Dendritic cell treated with granulocyte-macrophage colony-stimulating factor and Interleukin-4, amounts not matched to agents 40 ng/mL and 50 ng/mL, for 4 days (primary cell): ENCODE measurements at regions not wholly inside any gene's neighbourhood (a gene's known extent, or its start where the extent isn't known, plus 50 kb on each side); places are given as distances from the start of the nearest gene placed in this dataset.

Experiments
- H3K27ac Mint-ChIP-seq: one replicate; pipeline ENCODE4 v1.8.0; 2022; ENCODE audit warnings: mild to moderate bottlenecking, mixed read lengths
- H3K27me3 Mint-ChIP-seq: one replicate; pipeline ENCODE4 v1.8.0; 2022; ENCODE audit warnings: mild to moderate bottlenecking, mixed read lengths
- H3K36me3 Mint-ChIP-seq: one replicate; pipeline ENCODE4 v1.8.0; 2022; ENCODE audit warnings: low read depth, mixed read lengths
- H3K4me1 Mint-ChIP-seq: one replicate; pipeline ENCODE4 v1.8.0; 2022; ENCODE audit warnings: low read depth, mixed read lengths
- H3K4me3 Mint-ChIP-seq: one replicate; pipeline ENCODE4 v1.8.0; 2022; ENCODE audit warnings: mild to moderate bottlenecking, moderate library complexity, mixed read lengths
- H3K9me3 Mint-ChIP-seq: one replicate; pipeline ENCODE4 v1.8.0; 2022; ENCODE audit warnings: mixed read lengths
- intact Hi-C: fragments of 100-400 bp; cut with micrococcal nuclease; formaldehyde crosslinking; loops from one replicate; pipeline ENCODE4 v1.15.0; 2022

DNA sequence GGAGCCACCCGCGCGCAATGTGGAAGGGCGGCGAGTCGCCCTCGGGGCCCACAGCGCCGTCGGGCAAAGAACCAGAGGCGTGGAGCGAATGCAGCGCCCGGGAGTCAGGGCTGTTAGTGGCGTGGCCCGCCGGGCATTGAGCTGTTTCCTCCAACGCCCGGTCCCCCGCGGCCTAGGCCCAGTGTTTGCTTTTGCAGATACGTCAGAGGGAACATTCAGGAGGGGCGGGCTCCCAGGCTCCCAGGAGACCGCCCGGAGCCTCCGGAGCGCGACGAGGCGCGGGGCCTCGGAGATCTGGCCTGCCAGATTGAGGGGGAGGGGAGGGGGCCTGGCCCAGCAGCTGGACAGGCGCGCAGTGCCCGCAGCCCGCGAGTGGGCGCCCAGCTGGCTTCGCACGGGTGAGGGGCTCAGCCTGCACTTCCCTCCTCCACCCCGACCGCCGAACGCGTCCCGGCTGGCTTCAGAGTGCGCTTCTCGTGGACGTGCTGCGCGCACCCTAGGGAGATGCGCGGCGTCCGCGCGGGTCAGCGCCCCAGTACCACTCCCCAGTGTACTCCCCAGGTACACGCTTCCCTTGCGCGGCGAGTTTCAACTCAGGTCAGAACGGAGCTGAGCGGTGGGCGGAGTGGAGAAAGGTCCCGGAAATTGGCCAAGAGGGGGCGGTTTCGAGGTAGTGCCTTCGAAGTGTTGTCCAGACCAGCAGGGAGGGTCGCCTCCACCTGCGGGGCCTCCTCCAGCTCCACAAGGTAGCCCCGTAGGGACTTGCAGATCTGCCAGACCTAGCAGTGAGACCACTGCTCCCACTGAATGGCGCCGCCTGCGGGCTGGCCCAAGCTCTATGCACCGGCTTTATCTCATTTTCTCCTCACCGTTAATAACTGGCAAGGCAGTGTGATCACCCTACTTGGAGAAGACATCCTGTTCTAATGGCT is 130.4 kb downstream of the TMEM174 start:
- Mint-ChIP-seq H3K9me3 (no peaks in the 10 kb centered on the region), H3K4me1 (peaks cover 12% of the 10 kb centered on the region), H3K36me3 (no peaks in the 10 kb centered on the region), H3K27ac (no peak overlapping the region), H3K4me3 (no peak overlapping the region), H3K27me3 (peaks cover 96% of the 10 kb centered on the region)
- intact Hi-C loops = loop anchor here (10.0 kb wide), 1 partner anchor 141 kb away; the partner anchor contains the start of gene FOXD1

DNA sequence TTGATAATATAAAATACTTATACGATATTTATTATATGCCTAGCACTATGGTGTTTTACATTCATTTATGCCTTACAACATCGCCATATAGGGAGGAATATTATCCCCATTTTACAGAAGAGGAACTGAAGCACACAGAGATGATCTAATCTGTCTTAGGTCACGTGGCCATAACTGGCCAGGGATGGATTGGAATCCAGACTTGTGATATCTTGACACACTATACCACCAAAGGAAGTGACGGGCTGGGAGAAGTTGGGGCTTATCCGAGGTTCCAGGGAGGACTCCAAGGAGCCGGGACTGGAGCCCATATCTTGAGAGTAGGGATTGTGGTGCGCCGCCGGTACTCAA is 129.8 kb downstream of the TMEM174 start:
- peaks cover 12% of the 10 kb centered on the region for H3K4me1 Mint-ChIP-seq
- peaks cover 96% of the 10 kb centered on the region for H3K27me3 Mint-ChIP-seq
- no peak overlapping the region for H3K4me3 Mint-ChIP-seq
- no peaks in the 10 kb centered on the region for H3K9me3 Mint-ChIP-seq
- no peaks in the 10 kb centered on the region for H3K36me3 Mint-ChIP-seq
- intact Hi-C loops = loop anchor here (10.0 kb wide), 1 partner anchor 142 kb away; the partner anchor contains the start of gene FOXD1
- no peak overlapping the region for H3K27ac Mint-ChIP-seq

DNA sequence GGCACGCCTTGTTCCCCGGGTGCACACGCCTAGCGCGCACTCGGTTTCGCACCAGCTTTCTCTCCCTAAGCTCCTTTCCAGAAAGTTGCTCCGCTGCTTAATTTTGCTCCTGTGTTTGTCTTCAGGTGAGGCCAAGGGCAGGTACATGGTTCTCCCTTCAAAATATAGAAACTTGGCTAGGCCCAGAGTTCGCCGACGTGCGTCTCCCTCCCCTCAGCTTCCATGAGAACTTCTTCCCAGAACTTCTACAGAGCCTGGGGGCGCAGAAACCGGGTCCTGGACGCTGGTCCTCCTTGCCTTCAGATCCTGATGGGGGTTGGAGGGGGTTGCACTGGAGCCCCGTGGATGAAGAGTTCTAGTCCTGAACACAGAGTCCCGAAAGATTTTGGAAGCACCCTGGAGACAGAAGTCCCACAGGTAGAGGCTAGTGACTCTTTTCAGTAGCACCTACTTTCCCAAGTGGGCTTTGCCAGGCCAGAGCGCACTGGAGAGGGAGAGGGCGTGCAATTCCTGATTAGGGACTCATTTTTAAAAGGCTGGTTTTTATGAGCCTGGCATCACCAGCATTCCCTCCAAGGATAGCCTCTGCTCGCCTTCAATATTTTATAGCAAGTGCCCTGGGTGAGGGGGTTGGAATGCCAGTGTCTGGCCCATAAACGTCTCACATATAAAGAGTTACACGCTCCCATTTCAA is 128.4 kb downstream of the TMEM174 start:
- no peaks in the 10 kb centered on the region for H3K9me3 Mint-ChIP-seq
- H3K4me3 Mint-ChIP-seq = no peak overlapping the region
- peaks cover 95% of the 10 kb centered on the region for H3K27me3 Mint-ChIP-seq
- no peak overlapping the region for H3K27ac Mint-ChIP-seq
- no peaks in the 10 kb centered on the region for H3K36me3 Mint-ChIP-seq
- intact Hi-C loops = loop anchor here (10.0 kb wide), 1 partner anchor 143 kb away; the partner anchor contains the start of gene FOXD1
- peaks cover 12% of the 10 kb centered on the region for H3K4me1 Mint-ChIP-seq

DNA sequence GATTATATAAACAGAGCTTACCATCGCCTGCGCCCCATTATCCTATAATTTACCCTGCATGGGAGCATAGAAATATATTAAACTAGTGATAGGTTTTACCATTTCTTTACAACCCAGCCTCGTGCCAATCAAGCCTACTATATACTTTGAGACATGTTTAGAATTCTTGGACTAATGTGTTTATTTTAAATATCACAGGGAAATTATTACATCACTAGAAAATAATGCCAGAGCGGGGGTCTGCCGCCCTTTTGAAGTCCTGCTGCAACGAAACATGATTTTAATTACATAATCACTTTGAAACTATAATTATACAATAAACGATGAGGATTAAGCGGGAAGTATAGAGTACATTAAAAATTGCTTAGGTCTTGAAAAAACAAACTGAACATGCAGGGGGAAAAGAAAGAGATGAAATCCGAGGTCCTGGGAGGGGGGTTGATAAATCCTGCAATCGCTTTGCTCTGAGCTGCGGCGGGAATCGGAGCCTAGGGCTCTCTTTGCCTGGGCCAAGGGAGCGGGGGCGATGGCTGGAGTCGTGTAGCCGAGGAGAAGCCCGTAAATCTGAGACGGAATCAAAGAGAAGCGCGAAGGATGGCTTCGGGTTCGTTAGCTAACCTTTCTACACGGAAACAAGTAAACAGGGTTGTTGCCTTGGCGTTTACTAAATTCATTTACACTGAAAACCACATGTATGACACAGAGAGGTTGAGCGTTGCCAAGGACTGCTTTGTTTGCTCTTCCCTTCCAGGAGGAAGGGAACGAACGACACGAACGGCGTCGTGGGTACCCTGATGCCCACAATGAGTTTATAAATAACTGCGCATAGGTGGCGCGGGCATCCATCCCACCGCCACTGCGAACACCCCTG is 127.6 kb downstream of the TMEM174 start:
- H3K27me3 Mint-ChIP-seq = peaks cover 95% of the 10 kb centered on the region
- no peaks in the 10 kb centered on the region for H3K36me3 Mint-ChIP-seq
- intact Hi-C loops = loop anchor here (10.0 kb wide), 1 partner anchor 144 kb away; the partner anchor contains the start of gene FOXD1
- H3K4me3 Mint-ChIP-seq = no peak overlapping the region
- H3K4me1 Mint-ChIP-seq = peaks cover 12% of the 10 kb centered on the region
- no peak overlapping the region for H3K27ac Mint-ChIP-seq
- H3K9me3 Mint-ChIP-seq = no peaks in the 10 kb centered on the region

DNA sequence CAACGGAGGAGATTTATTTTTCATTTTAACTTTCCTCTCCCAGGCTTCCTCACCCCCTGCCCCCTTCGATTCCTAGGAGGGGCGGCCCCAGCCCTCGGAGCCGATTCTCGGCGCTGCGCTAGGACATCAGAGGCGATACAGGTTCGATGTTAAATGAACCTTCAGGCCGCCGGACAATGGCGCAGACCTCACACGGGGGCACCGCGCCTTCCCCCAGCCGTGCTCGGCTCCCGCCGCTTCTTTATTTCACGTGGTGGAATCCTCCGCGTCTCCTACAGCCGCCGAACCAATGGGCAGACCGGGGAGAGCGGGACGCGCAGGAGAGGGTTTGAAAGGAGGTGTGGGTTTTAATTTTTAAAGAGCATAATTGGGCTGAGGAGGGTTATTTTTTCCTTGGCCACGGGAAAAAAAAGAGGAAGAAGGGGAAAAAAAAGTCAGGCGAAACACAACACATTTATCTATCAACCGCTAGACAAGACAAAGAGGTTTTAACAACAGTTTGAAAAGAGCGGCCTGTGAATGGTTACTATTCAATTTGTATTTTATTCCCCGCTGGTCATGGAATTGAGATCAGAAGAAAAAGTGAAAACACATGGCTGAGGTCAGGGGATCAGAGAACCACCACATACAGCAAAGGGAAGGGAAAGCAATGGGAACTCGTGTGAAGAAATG is 126.8 kb downstream of the TMEM174 start:
- intact Hi-C loops = loop anchor here (10.0 kb wide), 1 partner anchor 145 kb away; the partner anchor contains the start of gene FOXD1
- H3K27me3 Mint-ChIP-seq = peaks cover 95% of the 10 kb centered on the region

DNA sequence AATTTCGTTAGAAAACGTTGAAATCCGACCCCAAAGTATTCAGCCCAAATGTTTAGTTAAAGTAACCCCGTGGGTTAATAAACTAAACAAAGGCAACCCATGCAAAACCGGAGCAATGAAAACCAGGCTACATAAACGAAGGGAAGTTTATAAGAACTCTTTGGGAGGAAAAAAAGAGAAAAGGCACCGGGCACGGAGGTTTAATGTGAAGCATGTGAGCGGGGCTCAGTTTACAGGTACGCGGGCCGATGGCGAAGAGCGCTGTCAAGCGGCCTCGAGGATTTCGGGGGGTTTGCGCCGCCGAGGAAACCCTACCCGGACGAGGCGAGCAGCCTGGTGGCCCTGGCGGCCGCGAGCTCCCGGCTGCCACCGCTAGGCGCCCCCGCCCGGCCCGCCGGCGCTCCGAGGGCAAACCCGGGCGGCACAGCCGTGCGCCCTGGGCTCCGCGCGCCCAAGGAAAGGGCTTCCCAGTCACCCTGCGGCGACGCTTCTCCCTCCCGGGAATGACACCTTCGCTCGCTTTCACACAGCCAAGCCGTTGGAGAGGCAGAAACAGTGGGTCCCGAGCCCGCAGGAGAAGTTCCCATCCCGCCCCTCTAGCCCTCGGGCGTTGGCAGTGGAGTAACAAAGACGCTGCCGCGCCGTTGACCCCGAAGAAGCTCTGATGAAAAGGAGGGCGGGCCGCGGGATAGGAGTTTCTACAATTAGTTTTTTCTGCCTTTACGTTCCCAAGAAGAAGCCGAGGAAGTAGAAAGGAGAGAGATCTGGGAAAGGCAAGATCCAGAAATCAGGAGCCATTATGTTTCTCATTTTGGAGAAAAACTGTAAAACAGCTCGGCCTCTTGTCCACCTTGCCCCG is 126.0 kb downstream of the TMEM174 start:
- H3K27ac Mint-ChIP-seq = no peak overlapping the region
- H3K4me3 Mint-ChIP-seq = no peak overlapping the region
- intact Hi-C loops = no loop called here
- H3K36me3 Mint-ChIP-seq = no peaks in the 10 kb centered on the region
- no peaks in the 10 kb centered on the region for H3K9me3 Mint-ChIP-seq
- H3K4me1 Mint-ChIP-seq = peaks cover 12% of the 10 kb centered on the region
- H3K27me3 Mint-ChIP-seq = peaks cover 92% of the 10 kb centered on the region

More for the DNA sequence above, 126.8 kb downstream of the TMEM174 start:
- Mint-ChIP-seq H3K27ac (no peak overlapping the region), H3K36me3 (no peaks in the 10 kb centered on the region), H3K9me3 (no peaks in the 10 kb centered on the region), H3K4me3 (peak overlapping the region; percentile 56), H3K4me1 (peaks cover 12% of the 10 kb centered on the region)

DNA sequence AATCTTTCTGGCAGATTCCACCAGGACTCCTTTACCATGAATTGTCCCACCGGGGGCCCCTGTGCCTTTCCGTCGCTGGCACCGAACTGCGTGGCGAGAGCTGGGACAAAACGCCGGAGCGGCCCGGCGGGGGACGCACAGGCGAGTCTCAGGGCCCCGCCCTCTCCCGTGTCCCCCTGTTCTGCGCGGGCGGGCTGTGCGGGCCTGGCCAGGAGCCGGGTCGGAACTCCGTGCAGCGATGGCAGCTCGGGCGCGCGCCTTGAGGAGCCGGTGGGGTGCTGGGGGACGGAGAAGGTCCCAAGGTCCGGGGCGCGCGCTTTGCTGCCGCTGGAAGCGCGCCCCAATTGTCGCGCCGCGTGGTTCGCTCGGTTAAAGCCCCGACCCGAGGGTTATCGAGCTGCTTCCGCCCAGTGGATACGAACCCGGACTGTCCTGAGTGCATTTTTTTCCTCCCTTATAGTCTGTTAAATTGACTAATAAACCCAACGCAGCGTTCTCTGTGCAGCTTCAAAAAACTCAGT is 125.3 kb downstream of the TMEM174 start:
- H3K36me3 Mint-ChIP-seq = no peaks in the 10 kb centered on the region
- H3K4me3 Mint-ChIP-seq = no peak overlapping the region
- intact Hi-C loops = no loop called here
- H3K27ac Mint-ChIP-seq = no peak overlapping the region
- no peaks in the 10 kb centered on the region for H3K9me3 Mint-ChIP-seq
- H3K27me3 Mint-ChIP-seq = peaks cover 90% of the 10 kb centered on the region
- peaks cover 12% of the 10 kb centered on the region for H3K4me1 Mint-ChIP-seq

DNA sequence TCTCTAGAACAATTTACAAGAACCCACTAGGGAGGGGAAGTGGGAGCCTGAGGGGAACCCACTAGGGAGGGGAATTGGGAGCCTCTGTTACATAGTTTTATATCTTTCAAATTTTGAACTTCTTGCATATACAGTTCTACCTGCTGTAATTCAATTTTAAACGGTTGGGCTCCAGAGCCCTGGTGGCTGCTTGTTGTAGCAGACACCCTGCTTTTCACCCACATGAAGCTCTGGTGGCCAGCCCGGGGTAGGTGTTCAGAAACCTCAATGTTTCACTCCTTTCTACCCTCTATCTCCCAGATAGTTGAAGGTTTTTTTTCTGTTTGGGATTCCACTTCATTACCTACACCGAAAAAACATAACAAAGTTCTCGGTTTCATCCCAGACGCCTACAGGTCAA is 124.4 kb downstream of the TMEM174 start:
- Mint-ChIP-seq H3K4me3 (no peak overlapping the region), H3K27me3 (peaks cover 86% of the 10 kb centered on the region), H3K4me1 (peaks cover 12% of the 10 kb centered on the region), H3K36me3 (no peaks in the 10 kb centered on the region), H3K27ac (no peak overlapping the region), H3K9me3 (no peaks in the 10 kb centered on the region)
- intact Hi-C loops = no loop called here

DNA sequence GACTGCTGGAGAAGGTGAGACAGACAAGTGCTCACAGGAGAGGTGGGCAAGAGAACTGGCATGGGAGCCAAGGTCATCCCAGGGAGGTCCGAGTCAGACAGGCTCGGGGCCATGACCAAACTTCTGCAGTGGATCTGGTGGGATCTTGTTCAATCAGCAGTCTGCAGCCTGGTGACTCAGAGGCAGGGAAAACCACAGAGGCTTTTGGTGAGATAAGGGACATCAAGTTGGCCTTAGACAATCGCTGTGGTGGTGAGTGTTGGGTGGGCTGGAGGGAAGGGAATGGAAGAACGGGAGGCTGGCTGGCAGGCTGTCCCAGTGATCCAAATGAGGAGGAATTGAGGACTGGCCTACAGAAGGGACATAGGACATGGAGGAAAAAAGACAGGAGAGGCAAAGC is 123.8 kb downstream of the TMEM174 start:
- Mint-ChIP-seq H3K27me3 (peaks cover 85% of the 10 kb centered on the region), H3K4me1 (peaks cover 12% of the 10 kb centered on the region), H3K9me3 (no peaks in the 10 kb centered on the region), H3K27ac (no peak overlapping the region), H3K36me3 (no peaks in the 10 kb centered on the region), H3K4me3 (no peak overlapping the region)
- intact Hi-C loops = no loop called here

DNA sequence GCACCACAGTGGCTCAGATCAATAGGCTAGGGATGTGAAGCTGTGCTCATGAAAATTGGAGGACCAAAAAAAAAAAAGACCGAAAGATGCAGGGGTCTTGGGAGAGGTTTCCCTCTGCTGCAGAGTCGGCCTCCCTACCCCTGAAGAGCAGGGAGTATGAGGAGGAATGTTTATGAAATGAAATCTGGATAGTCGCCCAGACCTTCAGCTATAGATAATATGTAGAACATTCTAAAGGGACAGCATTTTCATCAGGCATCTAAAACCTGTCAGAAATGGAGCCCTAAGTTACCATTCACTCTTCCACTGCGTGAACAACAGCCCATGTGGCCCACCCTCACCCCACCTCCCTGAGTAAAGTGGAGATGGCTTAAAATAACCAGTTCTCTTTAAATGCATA is 122.9 kb downstream of the TMEM174 start:
- peaks cover 85% of the 10 kb centered on the region for H3K27me3 Mint-ChIP-seq
- H3K9me3 Mint-ChIP-seq = no peaks in the 10 kb centered on the region

DNA sequence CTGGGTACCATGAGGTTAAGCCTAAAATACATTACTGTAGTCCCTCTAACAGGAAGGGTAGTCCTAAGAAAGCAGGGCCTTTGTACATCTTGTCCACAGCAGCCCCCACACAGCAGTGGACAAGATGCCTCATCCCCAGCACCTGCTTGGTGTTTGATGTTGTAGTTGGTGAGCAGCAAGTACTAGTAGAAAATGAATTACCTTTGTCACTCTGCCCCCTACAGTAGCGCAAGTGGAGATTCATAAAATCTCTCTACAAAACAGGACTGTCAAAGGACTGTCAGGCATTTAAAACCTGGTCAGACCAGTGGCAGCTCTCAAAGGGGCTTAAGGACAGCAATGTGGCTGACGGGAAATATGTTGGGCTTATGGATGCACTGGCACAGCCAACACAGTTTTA is 122.5 kb downstream of the TMEM174 start:
- no peaks in the 10 kb centered on the region for H3K36me3 Mint-ChIP-seq
- H3K9me3 Mint-ChIP-seq = no peaks in the 10 kb centered on the region
- H3K27me3 Mint-ChIP-seq = peaks cover 85% of the 10 kb centered on the region
- intact Hi-C loops = no loop called here
- H3K4me1 Mint-ChIP-seq = peaks cover 12% of the 10 kb centered on the region
- no peak overlapping the region for H3K27ac Mint-ChIP-seq
- no peak overlapping the region for H3K4me3 Mint-ChIP-seq

More for the DNA sequence above, 122.9 kb downstream of the TMEM174 start:
- Mint-ChIP-seq H3K4me3 (no peak overlapping the region), H3K27ac (no peak overlapping the region), H3K4me1 (peaks cover 12% of the 10 kb centered on the region), H3K36me3 (no peaks in the 10 kb centered on the region)
- intact Hi-C loops = no loop called here

DNA sequence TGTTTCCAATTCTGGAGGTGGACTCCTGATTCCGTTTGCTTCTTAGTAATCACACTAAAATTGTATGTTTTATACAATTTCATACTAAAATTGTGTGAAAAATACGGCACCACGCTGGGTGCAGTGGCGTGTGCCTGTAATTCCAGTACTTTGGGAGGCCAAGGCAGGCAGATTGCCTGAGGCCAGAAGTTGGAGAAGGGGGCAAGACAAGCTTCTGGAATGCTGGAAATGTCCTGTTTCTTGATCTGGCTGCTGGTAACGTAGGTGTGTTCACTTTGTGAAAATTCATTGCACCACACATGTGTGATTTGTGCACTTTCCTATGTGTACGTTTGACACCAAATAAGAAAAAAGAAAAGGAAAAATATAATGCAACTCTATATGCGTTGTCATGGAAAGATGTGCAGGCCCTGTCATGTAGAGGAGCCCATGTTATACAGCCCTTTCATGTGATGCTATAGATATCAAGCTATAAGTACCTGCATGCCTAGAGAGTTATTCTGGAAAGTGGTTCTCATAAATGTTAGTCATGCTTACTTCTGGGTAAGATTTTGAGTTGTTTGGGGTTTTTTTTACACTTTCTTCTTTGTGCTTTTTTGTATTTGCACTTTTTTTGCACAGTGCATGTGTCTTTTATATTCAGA is 119.9 kb downstream of the TMEM174 start:
- intact Hi-C loops = no loop called here
- H3K27ac Mint-ChIP-seq = no peak overlapping the region
- peaks cover 80% of the 10 kb centered on the region for H3K27me3 Mint-ChIP-seq
- no peak overlapping the region for H3K4me3 Mint-ChIP-seq
- H3K4me1 Mint-ChIP-seq = no peaks in the 10 kb centered on the region
- H3K9me3 Mint-ChIP-seq = no peaks in the 10 kb centered on the region
- H3K36me3 Mint-ChIP-seq = no peaks in the 10 kb centered on the region
